ENCODE measurements at regions not wholly inside any gene's neighbourhood (a gene's known extent, or its start where the extent isn't known, plus 50 kb on each side); places are given as distances from the start of the nearest gene placed in this dataset.

DNA sequence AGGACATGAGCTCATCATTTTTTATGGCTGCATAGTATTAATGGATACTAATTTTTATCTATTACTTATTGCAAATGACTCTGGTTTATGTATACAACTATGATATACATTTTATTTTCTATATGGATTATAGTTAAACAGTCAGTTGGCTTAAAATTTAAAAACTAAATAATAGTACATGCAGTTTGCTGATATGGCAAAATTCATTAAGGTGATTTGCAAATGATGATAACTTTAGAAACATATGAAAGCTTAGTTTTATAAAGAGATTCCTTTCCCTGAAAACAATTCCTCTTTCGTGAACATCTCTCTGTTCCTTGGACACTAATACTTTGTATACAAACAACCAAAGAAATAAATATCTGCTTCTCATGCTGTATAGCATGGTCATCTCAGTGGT lies 165.5 kb upstream of the SEMA3E start:
- TF ChIP-seq ZFP3 (CRISPR knock-in tag; IDR thresholded peaks at IDR 0.05): no peak
- no peak for TF ChIP-seq ESRRG (CRISPR knock-in tag; IDR thresholded peaks at IDR 0.05)
- no peak for TF ChIP-seq ZNF565 (CRISPR knock-in tag; conservative IDR thresholded peaks at IDR 0.05; ENCODE audit: low read depth)
- TF ChIP-seq, protein P1, sequence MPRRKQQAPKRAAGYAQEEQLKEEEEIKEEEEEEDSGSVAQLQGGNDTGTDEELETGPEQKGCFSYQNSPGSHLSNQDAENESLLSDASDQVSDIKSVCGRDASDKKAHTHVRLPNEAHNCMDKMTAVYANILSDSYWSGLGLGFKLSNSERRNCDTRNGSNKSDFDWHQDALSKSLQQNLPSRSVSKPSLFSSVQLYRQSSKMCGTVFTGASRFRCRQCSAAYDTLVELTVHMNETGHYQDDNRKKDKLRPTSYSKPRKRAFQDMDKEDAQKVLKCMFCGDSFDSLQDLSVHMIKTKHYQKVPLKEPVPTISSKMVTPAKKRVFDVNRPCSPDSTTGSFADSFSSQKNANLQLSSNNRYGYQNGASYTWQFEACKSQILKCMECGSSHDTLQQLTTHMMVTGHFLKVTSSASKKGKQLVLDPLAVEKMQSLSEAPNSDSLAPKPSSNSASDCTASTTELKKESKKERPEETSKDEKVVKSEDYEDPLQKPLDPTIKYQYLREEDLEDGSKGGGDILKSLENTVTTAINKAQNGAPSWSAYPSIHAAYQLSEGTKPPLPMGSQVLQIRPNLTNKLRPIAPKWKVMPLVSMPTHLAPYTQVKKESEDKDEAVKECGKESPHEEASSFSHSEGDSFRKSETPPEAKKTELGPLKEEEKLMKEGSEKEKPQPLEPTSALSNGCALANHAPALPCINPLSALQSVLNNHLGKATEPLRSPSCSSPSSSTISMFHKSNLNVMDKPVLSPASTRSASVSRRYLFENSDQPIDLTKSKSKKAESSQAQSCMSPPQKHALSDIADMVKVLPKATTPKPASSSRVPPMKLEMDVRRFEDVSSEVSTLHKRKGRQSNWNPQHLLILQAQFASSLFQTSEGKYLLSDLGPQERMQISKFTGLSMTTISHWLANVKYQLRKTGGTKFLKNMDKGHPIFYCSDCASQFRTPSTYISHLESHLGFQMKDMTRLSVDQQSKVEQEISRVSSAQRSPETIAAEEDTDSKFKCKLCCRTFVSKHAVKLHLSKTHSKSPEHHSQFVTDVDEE (CRISPR knock-in tag; IDR thresholded peaks at IDR 0.05): no peak
- no peak for TF ChIP-seq RARB (CRISPR knock-in tag; IDR thresholded peaks at IDR 0.05)
- TF ChIP-seq SNAI2 (CRISPR knock-in tag; IDR thresholded peaks at IDR 0.05): no peak
- no peak for TF ChIP-seq ZFP30 (CRISPR knock-in tag; IDR thresholded peaks at IDR 0.05)
- no peak for TF ChIP-seq CSDC2 (CRISPR knock-in tag; IDR thresholded peaks at IDR 0.05)
- no peak for TF ChIP-seq ZNF70 (CRISPR knock-in tag; IDR thresholded peaks at IDR 0.05)
- TF ChIP-seq, protein P2, sequence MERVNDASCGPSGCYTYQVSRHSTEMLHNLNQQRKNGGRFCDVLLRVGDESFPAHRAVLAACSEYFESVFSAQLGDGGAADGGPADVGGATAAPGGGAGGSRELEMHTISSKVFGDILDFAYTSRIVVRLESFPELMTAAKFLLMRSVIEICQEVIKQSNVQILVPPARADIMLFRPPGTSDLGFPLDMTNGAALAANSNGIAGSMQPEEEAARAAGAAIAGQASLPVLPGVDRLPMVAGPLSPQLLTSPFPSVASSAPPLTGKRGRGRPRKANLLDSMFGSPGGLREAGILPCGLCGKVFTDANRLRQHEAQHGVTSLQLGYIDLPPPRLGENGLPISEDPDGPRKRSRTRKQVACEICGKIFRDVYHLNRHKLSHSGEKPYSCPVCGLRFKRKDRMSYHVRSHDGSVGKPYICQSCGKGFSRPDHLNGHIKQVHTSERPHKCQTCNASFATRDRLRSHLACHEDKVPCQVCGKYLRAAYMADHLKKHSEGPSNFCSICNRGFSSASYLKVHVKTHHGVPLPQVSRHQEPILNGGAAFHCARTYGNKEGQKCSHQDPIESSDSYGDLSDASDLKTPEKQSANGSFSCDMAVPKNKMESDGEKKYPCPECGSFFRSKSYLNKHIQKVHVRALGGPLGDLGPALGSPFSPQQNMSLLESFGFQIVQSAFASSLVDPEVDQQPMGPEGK (CRISPR knock-in tag; IDR thresholded peaks at IDR 0.05; ENCODE audit: borderline replicate concordance): no peak
- TF ChIP-seq ZNF8 (CRISPR knock-in tag; IDR thresholded peaks at IDR 0.05): no peak
- TF ChIP-seq, protein P3, sequence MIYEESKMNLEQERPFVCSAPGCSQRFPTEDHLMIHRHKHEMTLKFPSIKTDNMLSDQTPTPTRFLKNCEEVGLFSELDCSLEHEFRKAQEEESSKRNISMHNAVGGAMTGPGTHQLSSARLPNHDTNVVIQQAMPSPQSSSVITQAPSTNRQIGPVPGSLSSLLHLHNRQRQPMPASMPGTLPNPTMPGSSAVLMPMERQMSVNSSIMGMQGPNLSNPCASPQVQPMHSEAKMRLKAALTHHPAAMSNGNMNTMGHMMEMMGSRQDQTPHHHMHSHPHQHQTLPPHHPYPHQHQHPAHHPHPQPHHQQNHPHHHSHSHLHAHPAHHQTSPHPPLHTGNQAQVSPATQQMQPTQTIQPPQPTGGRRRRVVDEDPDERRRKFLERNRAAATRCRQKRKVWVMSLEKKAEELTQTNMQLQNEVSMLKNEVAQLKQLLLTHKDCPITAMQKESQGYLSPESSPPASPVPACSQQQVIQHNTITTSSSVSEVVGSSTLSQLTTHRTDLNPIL (CRISPR knock-in tag; IDR thresholded peaks at IDR 0.05; ENCODE audit: low read depth): no peak
- TF ChIP-seq BACH2 (CRISPR knock-in tag; IDR thresholded peaks at IDR 0.05; ENCODE audit: borderline replicate concordance): no peak
- TF ChIP-seq ARNTL (CRISPR knock-in tag; IDR thresholded peaks at IDR 0.05; ENCODE audit: borderline replicate concordance, low read depth): no peak
